HepG2 (cell line): ENCODE measurements at regions not wholly inside any gene's neighbourhood (a gene's known extent, or its start where the extent isn't known, plus 50 kb on each side); places are given as distances from the start of the nearest gene placed in this dataset.

ENCODE experiments used
- CEBPB ChIP-seq: IDR thresholded peaks from 2 replicates; pipeline ENCODE4 v1.6.1; 2011; ENCODE audit warnings: low read depth, low read length, improper control_type of control experiment, borderline replicate concordance
- ETV6 ChIP-seq: sonication (generic); formaldehyde crosslinking; conservative IDR thresholded peaks from 2 replicates; pipeline ENCODE4 v1.4.0; 2020; ENCODE audit warnings: missing genetic modification reagents
- EZH2 ChIP-seq: conservative IDR thresholded peaks from 2 replicates; pipeline ENCODE4 v1.6.1; 2012; ENCODE audit warnings: mild to moderate bottlenecking, low read depth, low read length, moderate library complexity
- TCF7L2 ChIP-seq: IDR thresholded peaks from 2 replicates; pipeline ENCODE4 v1.6.1; 2011; ENCODE audit warnings: mild to moderate bottlenecking, low read depth, low read length, moderate library complexity

- TF ChIP-seq TCF7L2: no peak
- no peak for TF ChIP-seq ETV6 (CRISPR knock-in tag)
- TF ChIP-seq EZH2: no peak
- TF ChIP-seq CEBPB: no peak
Measured at GRCh38 chr12:127324681-127325080, 942.3 kb upstream of the TMEM132C start.
